HFF-Myc (cell line): ENCODE measurements at regions not wholly inside any gene's neighbourhood (a gene's known extent, or its start where the extent isn't known, plus 50 kb on each side); places are given as distances from the start of the nearest gene placed in this dataset.

ENCODE experiments used
- DNase-seq: peaks from one replicate; pipeline ENCODE4 v3.0.0-alpha.2; 2011; ENCODE audit warnings: low read depth; ENCODE audit errors: extremely low read depth
- H3K4me3 ChIP-seq: replicated peaks from 2 replicates; pipeline ENCODE4 v1.5.1; 2011; ENCODE audit warnings: low read depth, mild to moderate bottlenecking, control low read depth, low read length
- CTCF ChIP-seq: IDR thresholded peaks from 2 replicates; pipeline ENCODE4 v1.5.1; 2012; ENCODE audit warnings: mild to moderate bottlenecking, low read depth, low read length, control low read depth; ENCODE audit errors: missing control alignments

DNA sequence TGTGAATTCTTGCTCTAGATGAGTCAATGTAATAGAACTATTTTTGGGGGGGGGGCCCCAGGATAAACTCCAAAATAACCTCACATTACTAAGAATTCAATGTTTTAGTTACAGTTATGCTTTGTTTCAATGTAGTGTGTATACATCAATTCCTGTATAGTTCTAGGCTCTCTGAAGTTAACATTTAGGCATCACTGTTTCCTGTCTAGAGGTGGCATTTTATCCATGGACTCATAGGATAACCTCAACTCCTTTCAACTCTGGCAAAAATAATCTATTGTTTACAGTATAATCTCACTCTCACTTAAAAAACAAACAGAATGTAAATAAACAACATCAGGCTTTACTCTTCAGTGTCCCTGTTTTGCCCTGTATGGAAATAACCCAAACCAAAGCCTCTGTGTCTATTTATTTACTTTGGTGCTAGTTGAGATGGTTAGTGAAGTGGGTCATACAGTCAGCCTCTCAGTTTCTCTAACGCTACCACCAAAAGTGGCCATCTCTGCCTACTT is 79.3 kb upstream of the MMADHC start:
- no peak overlapping the region for H3K4me3 ChIP-seq
- DNase-seq = no peak
- TF ChIP-seq CTCF = no peak

DNA sequence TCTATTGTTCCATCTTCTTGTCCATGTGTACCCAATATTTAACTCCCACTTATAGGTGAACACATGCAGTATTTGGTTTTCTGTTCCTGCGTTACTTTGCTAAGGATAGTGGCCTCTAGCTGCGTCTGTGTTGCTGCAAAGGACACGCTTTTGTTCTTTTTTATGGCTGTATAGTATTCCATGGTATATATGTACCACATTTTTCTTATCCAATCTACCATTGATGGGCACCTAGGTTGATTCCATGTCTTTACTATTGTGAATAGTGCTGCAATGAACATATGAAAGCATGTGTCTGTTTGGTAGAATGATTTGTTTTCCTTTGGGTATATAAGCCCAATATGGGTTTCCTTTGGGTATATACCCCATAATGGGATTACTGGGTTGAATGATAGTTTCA is 77.3 kb upstream of the MMADHC start:
- no peak overlapping the region for H3K4me3 ChIP-seq
- DNase-seq = no peak
- no peak for TF ChIP-seq CTCF

DNA sequence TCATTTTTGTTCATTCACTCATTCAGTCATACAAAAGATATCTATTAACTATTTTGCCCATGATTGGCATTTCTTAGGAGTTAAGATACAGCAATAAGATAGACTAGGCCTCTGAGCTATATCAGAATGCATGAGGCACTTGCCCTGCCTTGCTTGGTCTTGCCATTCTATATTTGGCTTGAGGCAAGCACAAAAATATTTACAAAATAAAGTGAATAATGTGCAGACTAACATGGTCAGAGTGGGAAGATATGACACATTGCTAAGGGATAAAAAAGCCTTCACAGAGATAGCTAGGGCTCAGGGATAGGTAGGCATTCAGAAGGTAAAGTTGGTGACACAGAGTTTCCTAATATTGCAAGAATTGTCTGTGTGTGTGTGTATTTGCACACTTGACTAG is 75.0 kb upstream of the MMADHC start:
- TF ChIP-seq CTCF = no peak
- DNase-seq = no peak
- no peak overlapping the region for H3K4me3 ChIP-seq

- no peak overlapping the region for H3K4me3 ChIP-seq
- DNase-seq = no peak
Measured at GRCh38 chr2:149661844-149662243, 74.3 kb upstream of the MMADHC start.

DNA sequence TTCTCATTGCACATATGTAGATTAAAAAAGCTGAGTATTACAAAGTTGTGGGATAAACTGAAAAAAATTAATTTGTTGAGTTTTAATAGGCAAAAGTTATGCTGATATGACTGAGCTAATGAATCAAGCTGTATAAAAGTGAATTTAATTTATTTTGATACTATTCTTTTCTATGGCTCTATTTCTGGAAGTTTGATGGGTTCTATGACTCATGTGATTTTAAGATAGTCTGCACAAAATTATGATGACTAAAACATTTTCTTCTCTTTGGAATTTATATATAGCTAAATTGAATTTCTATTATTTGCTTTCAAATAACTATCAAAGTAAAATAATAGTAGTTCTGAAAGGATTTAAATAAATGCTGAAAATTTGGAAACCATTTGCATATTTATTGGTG is 71.0 kb upstream of the MMADHC start:
- no peak for TF ChIP-seq CTCF
- DNase-seq = no peak

More at GRCh38 chr2:149661844-149662243, 74.3 kb upstream of the MMADHC start:
- TF ChIP-seq CTCF = no peak

GRCh38 chr2:149657401-149658040 is 69.9 kb upstream of the MMADHC start:
- no peak for TF ChIP-seq CTCF
- no peak overlapping the region for H3K4me3 ChIP-seq
- no peak for DNase-seq

More for the DNA sequence above, 71.0 kb upstream of the MMADHC start:
- no peak overlapping the region for H3K4me3 ChIP-seq

DNA sequence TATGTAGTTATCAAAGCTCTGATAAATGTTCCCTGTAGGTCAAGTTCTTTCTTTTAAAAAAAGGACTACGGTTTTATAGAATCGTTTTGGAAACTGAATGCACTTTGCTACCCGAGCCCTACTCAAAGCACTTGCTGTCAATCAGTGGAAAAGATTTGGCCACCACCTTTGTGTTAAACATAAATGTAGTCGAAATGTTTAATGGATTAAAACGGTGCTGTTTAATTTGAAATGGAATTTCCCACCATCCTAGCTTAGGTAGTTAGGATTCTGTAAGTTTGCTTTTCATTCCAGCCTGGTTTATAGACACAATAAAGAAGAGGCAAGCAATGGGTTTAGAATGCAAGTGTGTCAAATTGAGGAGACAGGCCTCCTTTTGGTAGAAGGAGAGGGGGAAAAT is 69.4 kb upstream of the MMADHC start:
- DNase-seq = no peak
- no peak for TF ChIP-seq CTCF
- H3K4me3 ChIP-seq = no peak overlapping the region
